NOMO-1 treated with DMSO at 0.1 percent for 48 hours (cell line): ENCODE measurements at regions not wholly inside any gene's neighbourhood (a gene's known extent, or its start where the extent isn't known, plus 50 kb on each side); places are given as distances from the start of the nearest gene placed in this dataset.
"Not testable (repeated sequence)": the region's sequence is repeated elsewhere in the genome, so short reads cannot be mapped to it uniquely, and the experiment has no call there.

Experiments used
- DNase-seq: peaks from one replicate; lab custom pipeline; 2025; ENCODE audit not compliant: unreplicated experiment; lab: John Stamatoyannopoulos, UW

GRCh38 chr4:94148052-94148451 is 59.6 kb upstream of the SMARCAD1 start:
- DNase-seq: not testable (repeated sequence)

DNA sequence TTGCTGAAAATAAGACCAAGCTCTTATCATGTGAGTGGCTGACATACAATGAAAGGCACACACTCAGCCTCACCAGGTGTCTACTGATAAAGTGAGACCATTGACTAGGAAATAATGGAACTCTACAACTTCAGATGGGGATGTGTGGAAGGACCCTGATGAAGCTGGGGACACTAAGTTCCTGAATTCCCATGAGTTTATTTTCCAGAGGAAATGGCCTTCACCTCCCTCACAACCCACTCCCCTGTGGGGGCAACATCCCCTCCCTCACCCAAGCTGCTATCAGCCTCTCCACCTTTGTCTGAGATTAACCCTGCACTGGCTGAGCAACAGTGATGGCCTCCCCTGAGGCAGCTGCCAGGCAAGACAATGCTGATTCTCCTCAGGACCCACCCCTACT is 55.2 kb upstream of the SMARCAD1 start:
- DNase-seq: no peak

- not testable (repeated sequence) for DNase-seq
These were observed 52.3 kb upstream of the SMARCAD1 start for GRCh38 chr4:94155404-94155803.

DNA sequence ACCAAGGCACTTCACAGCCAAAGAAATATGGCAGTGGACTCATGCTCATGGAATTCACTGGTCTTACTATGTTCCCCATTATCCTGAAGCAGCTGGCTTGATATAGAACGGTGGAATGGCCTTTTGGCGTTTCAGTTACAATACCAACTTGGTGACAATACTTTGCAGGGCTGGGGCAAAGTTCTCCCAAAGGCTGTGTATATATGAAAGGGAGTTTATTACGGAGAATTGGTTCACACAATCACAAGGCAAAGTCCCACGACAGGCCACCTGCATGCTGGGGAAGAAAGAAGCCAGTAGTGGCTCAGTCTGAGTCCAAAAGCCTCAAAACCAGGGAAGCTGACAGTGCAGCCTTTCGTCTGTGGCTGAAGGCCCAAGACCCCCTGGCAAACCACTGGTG is 50.8 kb upstream of the SMARCAD1 start:
- no peak for DNase-seq
